ENCODE measurements at regions not wholly inside any gene's neighbourhood (a gene's known extent, or its start where the extent isn't known, plus 50 kb on each side); places are given as distances from the start of the nearest gene placed in this dataset.
A peak's percentile ranks its signal among the peaks of the same experiment; 100 is the strongest.
"Not testable (repeated sequence)": the region's sequence is repeated elsewhere in the genome, so short reads cannot be mapped to it uniquely, and the experiment has no call there.

DNA sequence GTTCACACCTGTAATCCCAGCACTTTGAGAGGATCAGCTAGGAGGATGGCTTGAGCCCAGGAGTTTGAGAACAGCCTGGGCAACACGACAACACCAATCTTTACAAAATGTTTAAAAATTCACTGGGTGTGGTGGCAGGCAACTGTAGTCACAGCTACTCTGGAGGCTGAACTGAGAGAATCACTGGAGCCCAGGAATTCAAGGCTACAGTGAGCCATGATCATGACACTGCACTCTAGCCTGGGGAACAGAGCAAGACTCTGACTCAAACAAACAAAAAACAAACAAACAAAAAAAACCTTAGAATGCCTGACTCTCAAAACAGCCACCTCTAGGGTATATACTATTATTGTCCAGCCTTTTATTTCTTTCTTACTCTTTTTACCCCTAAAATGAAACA is 56.5 kb upstream of the PAPSS2 start:
- WGBS = 92% methylated on average over 1 of the region's 1 CpG
- H3K9me3 ChIP-seq (ENCODE audit: insufficient read depth, low read depth, low read length) = no peaks in the 10 kb centered on the region

DNA sequence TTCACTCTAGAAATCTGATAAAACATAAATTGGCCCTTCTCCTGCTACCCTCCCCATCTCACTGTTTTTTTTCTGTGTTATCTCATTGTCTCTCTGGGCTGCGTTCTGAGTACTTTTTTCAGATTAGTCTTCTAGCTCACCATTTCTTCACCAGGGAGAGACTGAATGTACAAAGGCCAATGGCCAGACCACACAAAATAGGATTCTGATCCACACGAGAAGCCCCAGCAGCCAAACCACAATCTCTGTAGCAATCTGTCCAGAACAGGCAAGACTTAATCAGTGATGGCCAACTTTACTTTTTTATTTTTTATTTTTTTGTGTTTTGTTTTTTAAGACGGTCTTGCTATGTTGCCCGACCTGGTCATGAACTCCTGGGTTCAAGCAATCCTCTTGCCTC is 55.9 kb upstream of the PAPSS2 start:
- Histone ChIP-seq H3K4me3 (ENCODE audit: low read length) (no peak overlapping the region), H3K27ac (ENCODE audit: low read depth, low read length) (no peak overlapping the region), H3K36me3 (ENCODE audit: insufficient read depth, low read length) (no peaks in the 10 kb centered on the region), H3K27me3 (ENCODE audit: insufficient read depth, low read length) (no peaks in the 10 kb centered on the region), H3K9ac (ENCODE audit: low read depth, low read length) (no peak overlapping the region), H3K9me3 (ENCODE audit: insufficient read depth, low read depth, low read length) (no peaks in the 10 kb centered on the region), H3K4me1 (ENCODE audit: insufficient read depth, low read length) (peaks cover 18% of the 10 kb centered on the region)
- 85% methylated on average over 4 of the region's 4 CpGs for WGBS

More for the DNA sequence above, 56.5 kb upstream of the PAPSS2 start:
- H3K27me3 ChIP-seq (ENCODE audit: insufficient read depth, low read length) = no peaks in the 10 kb centered on the region
- peaks cover 13% of the 10 kb centered on the region for H3K4me1 ChIP-seq (ENCODE audit: insufficient read depth, low read length)
- H3K9ac ChIP-seq (ENCODE audit: low read depth, low read length) = no peak overlapping the region
- H3K4me3 ChIP-seq (ENCODE audit: low read length) = no peak overlapping the region
- no peak overlapping the region for H3K27ac ChIP-seq (ENCODE audit: low read depth, low read length)
- no peaks in the 10 kb centered on the region for H3K36me3 ChIP-seq (ENCODE audit: insufficient read depth, low read length)

DNA sequence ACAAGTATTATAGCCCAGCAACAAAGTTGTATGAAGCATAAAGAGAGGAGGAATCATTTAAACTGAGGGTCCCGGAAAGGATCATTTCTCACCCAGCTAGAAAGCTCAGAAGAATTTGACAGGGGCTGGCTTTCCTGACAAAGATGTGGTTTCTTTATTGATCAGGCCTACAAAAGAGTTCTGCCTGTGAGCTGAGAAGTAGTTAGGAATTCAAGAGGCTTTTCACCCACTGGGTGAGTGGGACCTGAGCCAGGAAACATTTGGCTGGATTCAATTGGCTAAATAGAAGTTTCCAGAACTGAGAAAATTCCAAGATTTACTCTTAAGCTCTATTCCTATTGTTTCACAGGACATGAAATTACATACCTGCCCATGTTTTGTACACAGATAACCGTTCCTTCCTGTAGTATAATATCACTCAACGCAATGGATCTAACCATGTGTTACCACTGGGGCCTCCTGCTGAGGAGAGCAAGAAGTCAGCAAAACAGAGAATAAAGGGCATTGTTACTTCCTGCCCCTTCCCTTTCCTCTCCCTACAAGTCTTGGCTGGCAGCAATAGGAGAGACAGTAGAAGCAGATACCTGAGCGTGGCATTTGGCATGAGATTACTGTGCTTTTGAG is 53.9 kb upstream of the PAPSS2 start:
- Histone ChIP-seq H3K9ac (ENCODE audit: low read depth, low read length) (no peak overlapping the region), H3K36me3 (ENCODE audit: insufficient read depth, low read length) (no peaks in the 10 kb centered on the region), H3K27ac (ENCODE audit: low read depth, low read length) (no peak overlapping the region), H3K9me3 (ENCODE audit: insufficient read depth, low read depth, low read length) (peaks cover 3% of the 10 kb centered on the region; the same call in 1 of the 2 replicates), H3K4me1 (ENCODE audit: insufficient read depth, low read length) (peaks cover 24% of the 10 kb centered on the region), H3K27me3 (ENCODE audit: insufficient read depth, low read length) (no peaks in the 10 kb centered on the region), H3K4me3 (ENCODE audit: low read length) (no peak overlapping the region)
- WGBS = 81% methylated on average over 4 of the region's 4 CpGs

DNA sequence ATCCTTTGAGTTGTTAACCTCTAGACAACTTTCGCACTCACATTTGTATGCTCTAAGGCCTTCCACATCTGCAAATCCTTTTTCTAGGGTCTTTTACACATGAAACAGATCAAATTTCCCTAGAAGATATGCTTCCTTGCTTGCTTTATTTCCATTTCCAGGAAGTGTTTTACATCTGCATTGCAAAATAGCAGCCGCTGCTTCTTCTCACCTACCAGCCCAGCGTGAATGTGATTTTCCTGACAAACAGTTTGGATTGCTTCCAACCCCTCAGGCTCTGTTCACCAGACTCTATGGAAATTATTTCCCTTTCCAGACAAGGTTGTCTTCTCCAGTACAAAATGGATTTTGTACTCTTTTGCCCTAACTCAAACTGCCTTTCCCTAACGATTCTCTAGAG is 50.9 kb upstream of the PAPSS2 start:
- Histone ChIP-seq H3K4me3 (ENCODE audit: low read length) (no peak overlapping the region), H3K36me3 (ENCODE audit: insufficient read depth, low read length) (no peaks in the 10 kb centered on the region), H3K27ac (ENCODE audit: low read depth, low read length) (peak overlapping the region; percentile 9; the same call in 1 of the 2 replicates), H3K9me3 (ENCODE audit: insufficient read depth, low read depth, low read length) (peaks cover 20% of the 10 kb centered on the region), H3K9ac (ENCODE audit: low read depth, low read length) (no peak overlapping the region), H3K4me1 (ENCODE audit: insufficient read depth, low read length) (peaks cover 24% of the 10 kb centered on the region), H3K27me3 (ENCODE audit: insufficient read depth, low read length) (no peaks in the 10 kb centered on the region)
- WGBS = 38% methylated on average over 4 of the region's 4 CpGs

DNA sequence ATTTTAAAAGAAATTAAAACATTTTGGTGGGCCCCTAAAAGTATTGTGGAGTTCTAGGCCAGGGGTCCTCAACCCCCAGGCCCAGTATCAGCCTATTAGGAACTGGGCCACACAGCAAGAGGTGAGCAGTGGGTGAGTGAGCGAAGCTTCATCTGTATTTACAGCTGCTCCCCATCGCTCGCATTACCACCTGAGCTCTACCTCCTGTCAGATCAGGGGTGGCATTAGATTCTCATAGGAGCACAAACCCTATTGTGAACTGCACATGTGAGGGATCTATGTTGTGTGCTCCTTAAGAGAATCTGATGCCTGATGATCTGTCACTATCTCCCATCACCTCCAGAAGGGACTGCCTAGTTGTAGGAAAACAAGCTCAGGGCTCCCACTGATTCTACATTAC is 50.1 kb upstream of the PAPSS2 start:
- H3K27ac ChIP-seq (ENCODE audit: low read depth, low read length); H3K36me3 ChIP-seq (ENCODE audit: insufficient read depth, low read length); H3K9ac ChIP-seq (ENCODE audit: low read depth, low read length); H3K27me3 ChIP-seq (ENCODE audit: insufficient read depth, low read length); H3K4me3 ChIP-seq (ENCODE audit: low read length): not testable (repeated sequence)
- H3K4me1 ChIP-seq (ENCODE audit: insufficient read depth, low read length) = peaks cover 21% of the 10 kb centered on the region
- 94% methylated on average over 3 of the region's 3 CpGs for WGBS
- H3K9me3 ChIP-seq (ENCODE audit: insufficient read depth, low read depth, low read length) = peaks cover 20% of the 10 kb centered on the region

All from HUES64 (cell line).